SK-N-DZ (cell line): ENCODE measurements at regions not wholly inside any gene's neighbourhood (a gene's known extent, or its start where the extent isn't known, plus 50 kb on each side); places are given as distances from the start of the nearest gene placed in this dataset.

ENCODE experiments used
- DNase-seq: peaks from one replicate; pipeline ENCODE4 v3.0.0-alpha.2; 2015; ENCODE audit warnings: low spot score
- small RNA-seq, 2 experiments: library from RNA; depleted of rRNA; stranded (forward); fragments of <200 nt; gene quantifications; one replicate each; pipeline ENCODE3, GENCODE V24; 2014

GRCh38 chr6:48176645-48177308 lies 65.8 kb upstream of the PTCHD4 start:
- no peak for DNase-seq

- no peak for DNase-seq
Measured at GRCh38 chr6:48169635-48170034, 58.6 kb upstream of the PTCHD4 start.

Small RNA genes in the stretch of these regions (small RNA-seq; reads per million reads assigned to genes)
- 0 reads per million in 2 experiments for gene FO393413.1
- gene RNU7-65P = 0 reads per million in 2 experiments
